GM12878 (cell line): ENCODE measurements at regions not wholly inside any gene's neighbourhood (a gene's known extent, or its start where the extent isn't known, plus 50 kb on each side); places are given as distances from the start of the nearest gene placed in this dataset.

Experiments used
- ATAC-seq: fragments of 200-7000 bp; cut with Tn5 transposase; 3 replicates; pipeline ENCODE4 v1.9.1; 2020; ENCODE audit warnings: mild to moderate bottlenecking, moderate library complexity
- BruUV-seq: library from RNA; stranded (reverse); fragments of 400-500 nt; replicated peaks from 2 replicates; lab custom pipeline; 2021; lab: Mats Ljungman, UMichigan
- CTCF ChIA-PET: fragments of 300-600 bp; sonication (Branson Sonifier 250); formaldehyde crosslinking; extraction: SDS; loops from one replicate; lab custom pipeline; 2021; ENCODE audit warnings: inconsistent platforms; lab: Yijun Ruan, JAX
- POLR2A ChIA-PET: fragments of 350-600 bp; formaldehyde crosslinking; extraction: SDS; loops from one replicate; lab custom pipeline; 2021; ENCODE audit warnings: inconsistent platforms; lab: Charles Lee
- RAD21 ChIA-PET: fragments of 300-600 bp; sonication (Branson Sonifier 250); formaldehyde crosslinking; loops from one replicate; lab custom pipeline; 2023; ENCODE audit warnings: antibody characterized with exemption; ENCODE audit not compliant: unreplicated experiment; lab: Charles Lee
- SMC1A ChIA-PET: fragments of 300-600 bp; sonication (Branson Sonifier 250); formaldehyde crosslinking; loops from one replicate; lab custom pipeline; 2023; ENCODE audit not compliant: unreplicated experiment, uncharacterized antibody; lab: Charles Lee
- DNase-seq: peaks from one replicate; pipeline ENCODE4 v3.0.0-alpha.2; 2011; ENCODE audit warnings: low read depth, low spot score
- FAIRE-seq: peaks from 3 replicates; lab custom pipeline; 2011; peaks lifted over from hg19 to GRCh38; lab: Jason Lieb, UNC
- H2AFZ ChIP-seq: 2 replicates; pipeline ENCODE4 v1.6.0; 2011; ENCODE audit warnings: low read depth, low read length, control low read depth; ENCODE audit not compliant: control insufficient read depth
- H3K27ac ChIP-seq: 2 replicates; pipeline ENCODE4 v1.5.1; 2011; ENCODE audit warnings: control low read depth; ENCODE audit not compliant: control insufficient read depth, insufficient read depth
- H3K27me3 ChIP-seq, 2 experiments: replicated peaks in 1 of 2; 2 replicates each; pipeline versions ENCODE4 v1.6.0 to v1.6.1; 2011; ENCODE audit warnings: low read length in 1 of 2; ENCODE audit not compliant: control insufficient read depth in 2 of 2, insufficient read depth in 2 of 2
- H3K36me3 ChIP-seq, 2 experiments: 2 replicates each; pipeline ENCODE4 v1.5.1; 2011; ENCODE audit warnings: low read length in 1 of 2; ENCODE audit not compliant: control insufficient read depth in 2 of 2, insufficient read depth in 2 of 2
- H3K4me1 ChIP-seq: 2 replicates; pipeline ENCODE4 v1.6.1; 2011; ENCODE audit warnings: mild to moderate bottlenecking, low read length, moderate library complexity, mixed read lengths; ENCODE audit not compliant: control insufficient read depth, insufficient read depth
- H3K4me2 ChIP-seq: 2 replicates; pipeline ENCODE4 v1.6.0; 2011; ENCODE audit warnings: control low read depth; ENCODE audit not compliant: control insufficient read depth, insufficient read depth
- H3K4me3 ChIP-seq: fragments of 200-600 bp; sonication (generic); 2 replicates; pipeline ENCODE4 v1.5.1; 2016
- H3K79me2 ChIP-seq: 2 replicates; pipeline ENCODE4 v1.6.0; 2011; ENCODE audit warnings: low read length; ENCODE audit not compliant: control insufficient read depth, insufficient read depth
- H3K9ac ChIP-seq: 2 replicates; pipeline ENCODE4 v1.8.0; 2011; ENCODE audit warnings: low read length, control low read depth, mixed read lengths; ENCODE audit not compliant: control insufficient read depth, insufficient read depth
- H3K9me3 ChIP-seq: replicated peaks from 3 replicates; pipeline ENCODE4 v1.5.1; 2011; ENCODE audit warnings: mild to moderate bottlenecking, low read length; ENCODE audit not compliant: control insufficient read depth, insufficient read depth
- H4K20me1 ChIP-seq: 2 replicates; pipeline ENCODE4 v1.6.0; 2011; ENCODE audit not compliant: control insufficient read depth, insufficient read depth
- BHLHE40 ChIP-seq, 2 experiments: fragments of 450-650 bp in 1 of 2; IDR thresholded peaks; 2 replicates each; pipeline ENCODE4 v1.6.1; 2011 to 2017; ENCODE audit warnings: low read depth in 2 of 2, borderline replicate concordance in 1 of 2, improper control_type of control experiment in 1 of 2, low read length in 1 of 2, mild to moderate bottlenecking in 1 of 2
- BMI1 ChIP-seq: fragments of 450-650 bp; IDR thresholded peaks from 2 replicates; pipeline ENCODE4 v1.6.1; 2016; ENCODE audit warnings: mild to moderate bottlenecking, moderate library complexity, borderline replicate concordance
- CEBPB ChIP-seq, 2 experiments: fragments of 150-350 bp in 1 of 2; IDR thresholded peaks; 2 replicates each; pipeline ENCODE4 v1.6.1; 2012 to 2014; ENCODE audit warnings: low read depth in 2 of 2, low read length in 2 of 2, borderline replicate concordance in 1 of 2, inconsistent platforms in 1 of 2
- CHD2 ChIP-seq: IDR thresholded peaks from 2 replicates; pipeline ENCODE4 v1.6.1; 2011; ENCODE audit warnings: low read depth, low read length, improper control_type of control experiment, borderline replicate concordance
- ELK1 ChIP-seq: IDR thresholded peaks from 2 replicates; pipeline ENCODE4 v1.6.1; 2012; ENCODE audit warnings: low read depth, low read length, improper control_type of control experiment
- MTA3 ChIP-seq: IDR thresholded peaks from 2 replicates; pipeline ENCODE4 v1.6.1; 2012; ENCODE audit warnings: low read length, inconsistent platforms, borderline replicate concordance
- NBN ChIP-seq: fragments of 450-650 bp; IDR thresholded peaks from 2 replicates; pipeline ENCODE4 v1.6.1; 2016
- NR2C2 ChIP-seq: IDR thresholded peaks from 2 replicates; pipeline ENCODE4 v1.6.1; 2011; ENCODE audit warnings: borderline replicate concordance, low read depth; ENCODE audit not compliant: control insufficient read depth, insufficient read length
- NR2F1 ChIP-seq: fragments of 450-650 bp; conservative IDR thresholded peaks from 2 replicates; pipeline ENCODE4 v1.6.1; 2017; ENCODE audit warnings: mild to moderate bottlenecking
- POLR2AphosphoS5 ChIP-seq: IDR thresholded peaks from 2 replicates; pipeline ENCODE4 v1.6.1; 2011; ENCODE audit warnings: mild to moderate bottlenecking, low read length, inconsistent platforms
- RAD51 ChIP-seq: fragments of 450-650 bp; IDR thresholded peaks from 2 replicates; pipeline ENCODE4 v1.6.1; 2016; ENCODE audit warnings: moderate library complexity, mild to moderate bottlenecking, inconsistent platforms
- SKIL ChIP-seq: fragments of 450-650 bp; IDR thresholded peaks from 2 replicates; pipeline ENCODE4 v1.6.1; 2017; ENCODE audit warnings: mild to moderate bottlenecking, low read depth, inconsistent platforms; ENCODE audit not compliant: poor library complexity, severe bottlenecking
- SREBF1 ChIP-seq: IDR thresholded peaks from 2 replicates; pipeline ENCODE4 v1.6.1; 2012; ENCODE audit warnings: mild to moderate bottlenecking, low read length
- TCF12 ChIP-seq: IDR thresholded peaks from 2 replicates; pipeline ENCODE4 v1.6.1; 2011; ENCODE audit warnings: low read depth, mild to moderate bottlenecking, low read length
- TCF7 ChIP-seq: IDR thresholded peaks from 2 replicates; pipeline ENCODE4 v1.6.1; 2014; ENCODE audit warnings: antibody characterized with exemption, borderline replicate concordance
- ZBTB33 ChIP-seq: fragments of 450-650 bp; IDR thresholded peaks from 2 replicates; pipeline ENCODE4 v1.6.1; 2017; ENCODE audit warnings: mild to moderate bottlenecking
- whole genome bisulfite sequencing: methylation state at CpG from one replicate; pipeline ENCODE4 v1.1.6; 2016; ENCODE audit warnings: low lambda C conversion rate; ENCODE audit not compliant: insufficient replicate concordance, insufficient coverage; ENCODE audit errors: missing lambda C conversion rate; 5-methylcytosine and 5-hydroxymethylcytosine counted together
- in situ Hi-C: fragments of 300-500 bp; cut with MboI; formaldehyde crosslinking; loops from 9 replicates; pipeline ENCODE4 v1.14.3; 2018; ENCODE audit warnings: mixed read lengths
- intact Hi-C: fragments of 100-400 bp; cut with micrococcal nuclease; formaldehyde crosslinking; loops from one replicate; pipeline ENCODE4 v1.14.2; 2022; ENCODE audit not compliant: unreplicated experiment

GRCh38 chr1:213492161-213493041 is 441.4 kb downstream of the RPS6KC1 start (continued):
- no peak for TF ChIP-seq ZBTB33
- no peak for TF ChIP-seq SREBF1
- no peak for TF ChIP-seq MTA3
- no peak for TF ChIP-seq RAD51
- no peak for TF ChIP-seq NBN
- no peak for TF ChIP-seq CEBPB (IDR thresholded peaks at IDR 0.05; ENCODE audit: borderline replicate concordance in 1 of 2, low read depth in 2 of 2, low read length in 2 of 2)
- no peak for TF ChIP-seq ELK1
- TF ChIP-seq POLR2AphosphoS5: no peak
- no peak for TF ChIP-seq TCF12
- TF ChIP-seq BHLHE40 (IDR thresholded peaks at IDR 0.05; ENCODE audit: borderline replicate concordance in 1 of 2, low read depth in 2 of 2, low read length in 1 of 2): no peak
- TF ChIP-seq, all 136 proteins: peak for 0

- DNase-seq: no peak
- 26% methylated on average over 4 of the region's 4 CpGs for WGBS
- in situ Hi-C loops: no loop called here
- intact Hi-C loops: no loop called here
- no peak overlapping the region for H3K4me2 ChIP-seq
- no peaks in the 10 kb centered on the region for H4K20me1 ChIP-seq
- POLR2A ChIA-PET: no interaction called here
- H2AFZ ChIP-seq: no peak overlapping the region
- CTCF ChIA-PET: no interaction called here
- no peaks in the 10 kb centered on the region for H3K9me3 ChIP-seq
- no peak overlapping the region for H3K4me3 ChIP-seq
- no peak overlapping the region for H3K27ac ChIP-seq
- FAIRE-seq: no peak
- H3K9ac ChIP-seq: no peak overlapping the region
- no peak for ATAC-seq
- no peaks in the 10 kb centered on the region for H3K79me2 ChIP-seq
- H3K36me3 ChIP-seq: no peaks in the 10 kb centered on the region
- no peaks in the 10 kb centered on the region for H3K4me1 ChIP-seq
- no peaks in the 10 kb centered on the region for H3K27me3 ChIP-seq
- RAD21 ChIA-PET: no interaction called here
- BruUV-seq: no TSS peak
- SMC1A ChIA-PET: no interaction called here
- no peak for TF ChIP-seq NR2F1
- TF ChIP-seq TCF7: no peak
- TF ChIP-seq NR2C2: no peak
- no peak for TF ChIP-seq SKIL
- TF ChIP-seq CHD2: no peak
- TF ChIP-seq BMI1: no peak
These were observed 448.4 kb downstream of the RPS6KC1 start for GRCh38 chr1:213499444-213499843.
